Glomerular visceral epithelial cell (primary cell): ENCODE measurements at regions not wholly inside any gene's neighbourhood (a gene's known extent, or its start where the extent isn't known, plus 50 kb on each side); places are given as distances from the start of the nearest gene placed in this dataset.
"Not testable (repeated sequence)": the region's sequence is repeated elsewhere in the genome, so short reads cannot be mapped to it uniquely, and the experiment has no call there.

Source experiments
- DNase-seq: peaks from one replicate; pipeline ENCODE4 v3.0.0-alpha.2; 2016; ENCODE audit errors: extremely low spot score

DNA sequence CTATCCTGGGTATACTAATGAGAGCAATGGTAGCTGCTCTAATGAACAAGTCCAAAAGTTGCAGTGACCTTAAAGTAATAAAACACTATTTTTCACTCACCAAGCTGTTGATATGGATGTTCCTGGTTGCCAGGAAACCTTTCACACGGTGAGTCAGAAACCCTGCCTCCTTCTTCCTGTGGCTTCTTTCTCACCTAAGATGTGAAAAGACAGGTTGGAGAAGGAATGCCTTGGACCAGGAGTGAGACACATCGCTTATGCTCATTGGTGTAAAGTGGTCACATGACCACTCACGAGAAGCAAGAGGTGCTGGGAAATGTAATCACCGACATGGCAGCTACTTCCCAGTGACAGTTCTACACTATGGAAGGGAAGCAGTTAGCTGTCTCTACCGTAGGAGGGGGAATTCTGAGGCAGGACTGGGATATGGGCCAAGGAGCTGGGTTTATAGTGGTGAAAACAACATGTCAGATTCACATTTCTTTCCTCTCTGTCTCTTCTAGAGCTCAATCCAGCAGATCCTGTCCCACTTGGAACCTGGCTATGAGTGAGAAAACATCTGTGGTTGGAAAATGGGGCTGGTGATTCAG, 320.4 kb upstream of the KLF4 start:
- peak; percentile 61 for DNase-seq

DNA sequence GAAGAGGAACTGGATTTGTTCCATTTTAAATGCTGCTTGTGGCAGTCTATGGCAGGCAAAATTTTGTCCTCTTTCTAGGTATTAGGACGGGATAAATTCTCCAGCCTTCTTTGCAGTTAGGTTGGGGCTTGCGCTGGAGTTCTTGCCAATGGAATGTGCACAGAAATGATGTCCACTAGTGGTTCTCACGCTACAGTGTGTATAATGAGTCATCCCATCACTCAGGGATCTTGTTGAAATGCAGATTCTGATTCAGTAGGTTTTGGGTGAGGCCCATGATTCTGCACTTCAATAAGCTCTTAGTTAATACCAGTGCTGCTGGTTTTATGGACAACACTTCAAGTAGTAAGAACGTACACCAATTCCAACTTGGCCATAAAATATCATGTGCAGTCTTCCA, 317.6 kb upstream of the KLF4 start:
- DNase-seq, result no peak

DNA sequence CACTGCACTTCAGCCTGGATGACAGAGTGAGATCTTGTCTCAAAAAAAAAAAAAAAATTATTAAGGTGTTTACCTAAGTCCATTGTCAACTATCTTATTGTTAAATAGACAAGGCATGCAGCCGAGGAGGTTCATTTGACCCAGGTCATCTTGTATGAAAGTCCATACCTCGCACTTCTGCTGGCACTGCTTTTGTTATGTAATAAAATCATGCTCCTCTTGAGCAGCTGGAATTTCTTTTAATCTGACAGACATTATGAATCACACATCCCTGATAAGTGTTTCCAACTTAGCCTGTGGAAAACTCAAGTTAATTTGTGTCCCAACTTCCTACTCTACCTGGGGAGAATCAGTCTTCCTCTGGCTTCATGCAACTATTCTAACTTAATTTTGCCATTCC, 315.6 kb upstream of the KLF4 start:
- no peak for DNase-seq

DNA sequence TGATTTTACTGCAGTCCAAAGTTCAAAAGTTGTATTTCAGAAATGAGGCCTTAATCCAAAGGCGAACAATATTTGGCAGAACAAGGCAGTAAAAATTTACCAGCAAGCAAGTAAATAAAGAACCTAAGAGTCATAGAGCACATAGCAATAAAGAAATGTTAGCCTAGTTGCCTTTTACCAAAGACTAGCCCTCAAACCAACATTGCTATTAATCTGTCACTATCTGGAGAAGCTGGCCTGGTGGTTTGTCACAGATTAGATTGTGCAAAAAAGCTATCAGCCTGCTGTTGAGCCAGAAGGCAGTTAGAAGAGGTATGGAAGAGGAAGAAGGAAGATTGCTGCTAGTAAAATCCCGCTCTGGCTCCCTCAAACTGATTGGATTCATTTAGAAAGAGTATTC, 304.7 kb upstream of the KLF4 start:
- DNase-seq, result no peak

DNA sequence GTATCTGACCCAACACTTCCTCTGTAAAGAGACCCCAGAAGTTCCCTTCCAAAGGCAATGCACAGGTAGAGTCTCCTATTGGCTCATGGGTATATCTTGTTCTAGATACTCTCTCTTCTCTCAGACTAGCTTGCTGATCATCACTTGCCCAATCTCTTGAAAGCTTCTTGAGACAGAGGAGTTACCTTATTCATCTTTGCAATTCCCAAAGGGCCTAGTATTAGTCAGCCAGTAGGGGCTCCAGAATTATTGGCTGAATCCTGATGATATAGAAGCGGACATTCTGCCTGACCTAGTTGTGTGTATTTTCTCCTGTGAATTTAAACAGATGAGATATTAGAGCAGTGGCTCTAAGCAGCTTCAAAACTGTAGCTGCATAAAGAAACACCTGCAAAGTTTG, 304.0 kb upstream of the KLF4 start:
- no peak for DNase-seq

DNA sequence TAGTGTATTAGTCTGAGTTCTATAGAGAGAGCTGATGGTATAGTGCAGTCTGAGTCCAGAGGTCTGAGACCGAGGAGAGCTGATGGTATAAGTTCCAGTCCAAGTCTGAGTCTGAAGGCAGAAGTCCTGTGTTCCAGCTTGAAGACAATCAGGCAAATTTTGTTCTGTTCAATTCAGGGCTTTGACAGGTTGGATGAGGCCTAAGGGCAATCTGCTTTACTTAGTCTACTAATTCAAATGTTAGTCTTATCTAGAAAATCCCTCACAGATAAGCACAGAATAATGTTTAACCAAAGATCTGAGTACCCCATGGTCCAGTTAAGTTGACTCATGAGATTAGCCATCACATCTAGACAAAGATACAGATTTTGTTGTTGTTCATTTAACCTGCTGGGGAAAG, 303.0 kb upstream of the KLF4 start:
- no peak for DNase-seq

DNA sequence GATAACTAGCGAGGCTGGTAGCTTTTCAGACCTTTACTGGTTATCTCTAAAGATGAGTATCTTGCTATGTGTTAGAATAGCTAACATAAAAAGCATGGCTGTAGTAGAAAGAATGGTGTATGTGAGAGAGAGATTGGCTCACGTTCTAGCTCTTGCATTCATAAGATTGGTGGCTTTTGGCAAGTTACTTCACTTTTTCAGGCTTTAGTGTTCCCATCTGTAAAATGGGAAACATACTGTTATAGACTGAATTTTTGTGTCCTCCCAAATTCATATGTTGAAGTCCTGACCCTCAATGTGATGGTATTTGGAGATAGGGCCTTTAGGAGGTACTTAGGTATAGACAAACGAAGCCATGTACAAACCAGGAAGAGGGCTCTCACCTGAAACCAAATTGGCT, 302.4 kb upstream of the KLF4 start:
- DNase-seq, result no peak

DNA sequence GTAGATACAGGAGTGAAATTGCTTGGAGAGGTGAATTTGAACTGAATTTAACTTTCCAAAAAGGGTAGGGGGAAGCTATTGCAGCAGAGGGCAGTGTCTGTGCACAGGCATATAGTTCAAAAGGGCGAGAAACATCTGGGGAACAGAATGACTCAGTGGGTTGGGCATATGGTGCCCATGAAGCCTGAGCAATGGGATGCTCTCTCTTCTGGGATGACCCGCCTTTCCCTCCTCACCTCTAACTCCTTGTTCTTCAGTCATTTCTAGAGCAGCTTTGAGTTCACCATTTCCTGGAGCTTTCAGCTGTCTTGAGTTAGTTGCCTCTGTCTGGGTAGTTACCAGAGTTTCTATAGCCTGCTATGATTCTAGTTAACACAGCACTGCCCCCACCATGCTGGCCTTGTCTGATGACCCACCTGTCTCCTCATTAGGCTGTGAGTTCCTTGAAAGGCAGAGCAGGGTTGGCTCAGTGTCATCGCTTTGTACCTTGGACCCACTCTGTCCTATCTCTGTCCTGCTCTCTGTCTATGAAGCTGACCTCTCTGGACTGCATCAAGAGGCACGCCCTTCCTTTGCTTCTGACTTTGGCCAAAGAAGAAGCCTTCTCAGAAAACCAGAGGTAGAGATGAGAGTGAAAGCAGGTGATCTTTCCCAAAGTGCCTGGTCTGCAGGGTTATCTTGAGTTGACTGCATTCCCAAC, 299.6 kb upstream of the KLF4 start:
- DNase-seq, result no peak

DNA sequence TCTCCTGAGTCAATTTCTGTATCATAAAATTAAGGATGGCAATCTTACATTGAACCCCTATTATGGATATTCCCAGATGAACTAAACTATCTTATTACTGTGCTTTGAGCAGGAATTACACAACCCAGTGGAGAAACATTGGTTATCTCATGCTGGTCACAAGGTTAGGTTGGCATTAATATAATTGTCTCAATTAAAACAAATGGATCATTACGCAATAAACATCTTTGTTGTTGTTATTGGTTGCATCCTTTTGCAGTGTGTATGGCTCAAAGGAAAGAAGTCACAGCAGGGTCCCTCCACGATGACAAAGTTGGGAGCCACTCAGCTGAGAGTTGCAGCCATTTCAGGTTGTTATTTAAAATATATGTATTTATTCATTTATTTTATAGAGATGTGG, 297.0 kb upstream of the KLF4 start:
- no peak for DNase-seq

DNA sequence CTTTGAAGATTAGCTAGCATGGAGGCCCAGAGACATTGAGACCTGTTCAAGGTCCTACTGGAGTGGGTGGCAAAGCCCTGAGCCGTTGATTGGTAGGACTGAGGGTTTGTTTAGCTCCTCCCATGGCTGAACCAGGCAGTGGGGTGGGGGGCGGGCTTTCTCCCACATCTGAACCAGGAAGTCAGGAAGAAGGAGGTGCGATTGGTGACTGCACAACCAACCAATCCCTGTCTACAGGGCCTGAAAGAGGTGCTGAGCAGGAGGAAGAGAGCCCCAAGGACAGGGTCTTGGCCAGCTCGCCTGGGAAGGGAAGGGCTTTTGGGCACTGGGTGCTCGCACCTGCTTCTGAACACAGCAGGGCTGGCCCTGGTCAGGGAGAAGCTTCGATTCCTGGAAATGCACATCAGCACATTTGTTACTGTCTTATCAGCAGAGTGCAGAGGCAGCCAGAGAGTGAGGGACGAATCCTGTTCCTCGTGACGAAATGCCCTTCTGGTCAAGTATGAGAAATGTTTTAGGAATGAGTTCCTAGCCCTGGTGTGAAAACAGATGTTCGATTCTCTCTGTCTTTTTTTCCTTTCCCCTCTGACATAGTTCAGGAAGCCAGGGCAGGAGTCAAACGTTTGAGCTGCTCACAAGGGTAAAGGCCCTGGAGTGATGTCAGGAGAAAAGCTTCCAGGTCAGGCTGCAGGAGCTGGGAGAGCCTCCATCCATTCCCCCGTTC, 294.8 kb upstream of the KLF4 start:
- no peak for DNase-seq

DNA sequence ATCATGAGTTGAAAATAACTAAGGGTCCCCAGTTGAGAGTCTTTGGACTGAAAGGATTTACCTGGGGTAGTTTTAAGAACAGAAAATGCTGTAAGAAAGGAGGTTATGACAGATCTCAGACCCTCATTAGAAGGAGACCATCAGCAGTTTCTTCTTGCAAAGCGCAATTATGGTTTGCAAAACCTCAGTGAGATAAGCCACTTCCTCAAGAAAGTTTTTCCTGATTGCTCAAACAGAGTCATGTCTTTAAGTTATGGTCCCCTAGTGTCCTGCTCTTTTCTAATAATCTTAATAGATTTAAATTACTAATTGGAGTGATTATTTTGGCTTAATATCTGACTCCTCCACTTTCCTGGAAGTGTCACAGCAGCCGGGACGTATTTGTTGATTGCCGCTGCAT, 293.2 kb upstream of the KLF4 start:
- no peak for DNase-seq

DNA sequence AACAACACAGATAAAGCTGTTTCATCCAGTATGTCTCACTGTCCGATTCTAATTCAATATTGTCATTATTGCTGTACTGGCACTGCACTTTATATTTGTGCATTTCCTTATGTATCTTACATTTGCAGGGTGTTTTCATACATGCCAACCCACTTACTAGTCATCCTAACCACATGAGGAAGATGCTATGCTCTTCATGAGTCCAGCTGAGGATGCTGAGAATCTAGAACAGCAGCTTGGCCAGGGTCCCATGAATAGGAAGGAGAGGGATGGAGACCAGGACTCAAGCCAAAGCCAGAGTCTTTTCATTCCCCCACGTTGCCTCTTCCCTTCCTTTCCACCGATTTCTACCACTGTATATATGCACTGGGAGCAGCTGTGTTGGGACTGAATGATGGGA, 292.8 kb upstream of the KLF4 start:
- no peak for DNase-seq

DNA sequence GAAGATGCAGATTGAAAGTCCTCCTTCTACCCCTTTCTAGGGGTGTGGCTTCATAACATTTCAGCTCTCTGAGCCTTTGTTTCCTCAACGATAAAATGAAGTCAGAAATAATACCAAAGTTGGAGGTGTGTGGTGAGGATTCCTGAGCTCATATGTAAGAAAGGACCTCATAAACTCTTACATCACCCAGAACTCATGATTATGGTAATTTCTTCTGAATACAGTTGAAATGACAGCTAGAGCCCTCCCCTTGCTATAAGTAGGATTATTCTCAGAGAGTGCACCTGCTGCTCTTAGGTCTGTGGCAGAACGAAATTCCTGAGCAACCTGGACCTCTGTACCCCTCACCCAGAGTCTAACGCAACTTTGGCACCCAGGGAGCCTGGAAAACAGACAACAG, 291.4 kb upstream of the KLF4 start:
- no peak for DNase-seq

DNA sequence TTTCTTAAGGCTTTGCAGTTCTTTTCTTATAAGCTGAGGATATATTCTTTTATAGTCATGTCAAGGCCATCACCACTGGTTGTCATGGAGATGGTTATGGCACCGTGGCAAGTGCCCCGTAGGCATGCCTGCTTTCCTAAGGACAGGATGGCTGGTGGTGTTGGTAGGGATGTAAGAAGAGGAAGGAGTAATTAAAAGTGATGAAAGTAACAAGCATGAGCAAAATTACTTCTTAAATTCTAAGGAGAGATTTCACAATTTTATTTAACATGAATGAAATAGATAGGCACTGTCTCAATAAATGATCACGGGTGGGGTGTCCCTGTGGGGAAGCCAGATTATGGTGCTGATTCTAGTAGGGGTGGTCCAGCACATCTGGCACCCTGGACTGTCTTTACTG, 290.2 kb upstream of the KLF4 start:
- no peak for DNase-seq

DNA sequence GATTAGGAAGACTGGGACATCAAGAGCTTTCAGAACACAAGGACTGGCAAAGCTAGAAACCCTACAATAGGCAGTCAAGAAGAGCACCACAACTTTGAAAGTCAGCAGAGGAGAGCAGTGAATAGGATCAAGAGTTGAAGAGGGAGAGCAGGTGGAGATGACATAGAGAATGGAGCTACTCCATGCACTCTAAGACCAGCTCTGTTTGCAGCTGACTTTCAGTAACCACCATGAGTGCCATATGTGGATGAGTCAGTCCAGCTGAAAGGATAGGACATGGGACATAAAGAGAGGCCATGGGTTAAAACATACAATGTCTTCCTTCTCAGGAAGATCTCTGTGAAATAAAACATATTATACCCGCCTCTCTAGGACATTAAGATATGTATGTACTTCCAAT, 289.1 kb upstream of the KLF4 start:
- no peak for DNase-seq

DNA sequence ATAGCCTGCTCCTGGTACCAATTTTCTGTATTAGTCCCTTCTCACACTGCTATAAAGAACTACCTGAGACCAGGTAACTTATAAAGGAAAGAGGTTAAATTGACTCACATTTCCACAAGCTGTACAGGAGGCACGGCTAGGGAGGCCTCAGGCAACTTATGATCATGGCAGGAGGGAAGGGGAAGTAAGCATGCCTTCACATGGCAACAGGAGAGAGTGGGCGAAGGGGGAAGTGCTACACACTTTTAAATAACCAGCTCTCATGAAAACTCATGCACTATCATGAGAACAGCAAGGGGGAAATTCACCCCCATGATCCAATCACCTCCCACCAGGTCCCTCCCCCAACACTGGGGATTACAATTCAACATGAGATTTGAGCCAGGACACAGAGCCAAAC, 284.5 kb upstream of the KLF4 start:
- not testable (repeated sequence) for DNase-seq

DNA sequence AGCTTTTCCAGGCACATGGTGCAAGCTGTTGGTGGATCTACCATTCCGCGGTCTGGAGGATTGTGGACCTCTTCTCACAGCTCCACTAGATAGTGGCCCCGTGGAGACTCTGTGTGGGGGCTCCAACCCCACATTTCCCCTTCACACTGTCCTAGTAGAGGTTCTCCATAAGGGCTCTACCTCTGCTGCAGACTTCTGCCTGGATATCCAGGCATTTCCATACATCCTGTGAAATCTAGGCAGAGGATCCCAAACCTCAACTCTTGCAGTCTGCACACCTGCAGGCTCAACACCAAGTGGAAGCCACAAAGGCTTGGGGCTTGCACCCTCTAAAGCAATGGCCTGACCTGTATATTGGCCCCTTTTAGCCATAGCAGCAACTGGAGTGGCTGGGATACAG, 283.4 kb upstream of the KLF4 start:
- DNase-seq, result no peak

DNA sequence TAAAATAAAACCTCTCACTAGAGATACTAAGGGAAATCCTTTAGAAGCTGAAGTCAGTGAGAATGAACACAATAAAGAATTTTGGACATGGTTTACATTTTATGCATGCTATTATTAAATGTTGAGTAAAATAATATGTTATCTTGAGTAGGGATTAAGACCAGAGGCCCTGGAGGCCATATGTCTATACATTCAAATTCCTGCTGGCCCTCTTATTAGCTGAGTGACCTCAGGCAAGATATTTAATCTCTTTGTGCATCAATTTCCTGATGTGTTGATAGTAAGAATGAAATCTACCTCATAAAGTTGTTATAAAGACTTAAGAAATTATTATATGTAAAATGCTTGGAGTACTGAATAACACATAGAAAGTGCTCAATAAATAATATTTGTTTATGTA, 281.1 kb upstream of the KLF4 start:
- no peak for DNase-seq

DNA sequence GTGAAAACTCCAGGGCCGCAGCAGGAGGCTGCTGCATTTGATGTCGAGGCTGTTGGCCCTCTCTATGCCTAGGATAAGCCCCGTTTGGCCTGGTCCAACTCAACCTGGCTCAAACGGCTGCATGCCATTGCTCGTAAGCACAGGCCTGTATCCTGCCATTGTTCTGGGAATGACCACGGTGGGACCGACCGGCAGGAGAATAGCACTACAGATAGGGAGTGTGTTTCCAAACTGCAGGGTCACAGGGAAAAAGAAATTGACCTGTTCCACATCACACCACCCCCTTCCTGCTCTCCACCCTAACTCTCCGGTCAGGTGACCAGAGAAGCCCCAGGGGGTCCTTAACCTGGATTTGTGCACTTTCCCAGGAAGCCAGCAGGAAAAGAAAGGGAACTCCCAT, 278.7 kb upstream of the KLF4 start:
- no peak for DNase-seq

DNA sequence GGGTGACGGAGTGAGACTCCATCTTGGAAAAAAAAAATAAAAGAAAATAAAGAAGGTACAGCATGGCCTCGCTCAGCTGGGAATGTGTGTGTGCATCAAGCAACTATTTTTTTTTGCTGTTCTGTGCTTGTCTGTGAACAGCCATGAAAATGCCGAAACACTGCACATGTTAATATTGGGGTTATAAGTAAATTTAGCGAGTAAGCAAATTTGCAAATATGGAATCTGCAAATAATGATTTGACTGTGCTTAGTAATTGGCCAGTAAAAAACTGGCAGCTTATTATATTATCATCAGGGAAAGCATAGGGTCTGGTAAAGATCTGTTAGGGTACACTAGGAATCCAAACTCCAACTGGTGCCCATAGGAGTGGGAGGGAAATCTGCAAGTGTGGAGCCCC, 278.1 kb upstream of the KLF4 start:
- DNase-seq, result no peak

DNA sequence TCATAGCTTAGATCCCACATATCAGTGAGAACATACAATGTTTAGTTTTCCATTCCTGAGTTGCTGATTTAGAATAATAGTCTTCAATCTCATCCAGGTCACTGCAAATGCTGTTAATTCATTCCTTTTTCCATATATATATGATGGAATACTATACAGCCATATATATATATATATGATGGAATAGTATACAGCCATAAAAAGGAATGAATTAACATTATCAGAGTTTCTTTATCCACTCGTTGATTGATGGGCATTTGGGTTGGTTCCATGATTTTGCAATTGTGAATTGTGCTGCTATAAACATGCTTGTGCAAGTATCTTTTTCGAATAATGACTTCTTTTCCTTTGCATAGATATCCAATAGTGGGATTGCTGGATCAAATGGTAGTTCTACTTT, 273.9 kb upstream of the KLF4 start:
- DNase-seq, result not testable (repeated sequence)

DNA sequence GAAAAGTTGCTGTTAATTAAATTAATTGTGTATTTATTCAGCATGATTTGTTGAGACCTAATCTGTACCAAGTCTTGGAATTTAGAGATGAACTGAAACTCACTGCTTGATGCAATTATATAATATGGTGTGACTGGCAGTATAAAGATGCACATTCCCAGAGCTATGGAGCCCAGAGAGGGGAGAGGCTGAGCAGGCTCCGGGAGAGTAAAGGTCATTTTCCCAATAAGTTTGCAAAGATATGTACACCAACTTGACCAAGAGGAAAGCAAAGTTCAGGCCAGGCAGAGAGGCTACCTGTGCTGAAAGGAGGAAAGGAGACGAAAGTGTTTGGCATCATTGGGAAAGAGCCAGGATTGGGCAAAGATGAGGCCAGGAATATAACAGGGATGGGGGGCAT, 271.7 kb upstream of the KLF4 start:
- no peak for DNase-seq

DNA sequence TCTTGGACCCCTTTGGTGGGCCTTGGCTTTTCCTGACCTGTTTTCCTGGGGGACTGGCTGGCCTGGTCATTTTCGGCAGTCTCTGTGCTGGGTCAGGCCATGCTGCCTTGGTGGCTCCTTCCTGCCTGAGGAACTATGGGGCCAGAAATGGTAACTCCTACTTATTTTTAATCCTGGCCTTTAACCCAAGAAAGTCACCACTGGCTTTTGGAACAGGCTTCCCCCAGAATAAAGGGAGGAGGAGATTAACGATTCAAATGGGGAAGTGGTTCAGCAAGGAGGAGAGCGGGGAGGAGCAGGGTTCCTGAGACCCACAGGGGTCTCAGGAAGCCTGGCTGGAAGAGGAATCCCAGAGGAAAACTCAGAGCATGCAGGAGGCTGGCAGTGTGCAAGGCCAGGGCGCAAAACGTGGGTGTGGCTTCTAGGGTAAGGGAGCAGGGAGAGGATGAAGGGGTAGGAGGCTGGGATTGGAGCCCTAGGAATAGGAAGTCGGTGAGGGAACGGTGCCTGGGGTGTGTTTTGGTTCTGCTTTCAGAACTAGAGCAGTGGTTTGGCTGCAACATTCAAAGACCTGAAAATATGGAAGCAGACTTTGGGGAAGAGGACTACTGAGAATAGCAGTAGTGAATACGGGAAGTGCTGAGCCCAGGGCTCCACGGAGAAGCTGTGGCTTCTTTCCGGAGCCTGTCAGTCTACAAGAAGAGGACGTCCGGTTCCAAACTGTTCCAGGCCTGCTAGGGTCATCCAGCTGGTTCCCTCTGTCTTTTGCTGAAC, 271.1 kb upstream of the KLF4 start:
- DNase-seq, result no peak
